GM19468 (cell line): ENCODE measurements at regions not wholly inside any gene's neighbourhood (a gene's known extent, or its start where the extent isn't known, plus 50 kb on each side); places are given as distances from the start of the nearest gene placed in this dataset.
"Not testable (repeated sequence)": the region's sequence is repeated elsewhere in the genome, so short reads cannot be mapped to it uniquely, and the experiment has no call there.

Source experiments
- ATAC-seq: cut with Tn5 transposase; IDR thresholded peaks from one replicate; pipeline ENCODE4 v1.9.1; 2021; ENCODE audit warnings: mild to moderate bottlenecking, moderate library complexity, moderate number of reproducible peaks; ENCODE audit not compliant: unreplicated experiment; ENCODE audit errors: extremely low read depth

DNA sequence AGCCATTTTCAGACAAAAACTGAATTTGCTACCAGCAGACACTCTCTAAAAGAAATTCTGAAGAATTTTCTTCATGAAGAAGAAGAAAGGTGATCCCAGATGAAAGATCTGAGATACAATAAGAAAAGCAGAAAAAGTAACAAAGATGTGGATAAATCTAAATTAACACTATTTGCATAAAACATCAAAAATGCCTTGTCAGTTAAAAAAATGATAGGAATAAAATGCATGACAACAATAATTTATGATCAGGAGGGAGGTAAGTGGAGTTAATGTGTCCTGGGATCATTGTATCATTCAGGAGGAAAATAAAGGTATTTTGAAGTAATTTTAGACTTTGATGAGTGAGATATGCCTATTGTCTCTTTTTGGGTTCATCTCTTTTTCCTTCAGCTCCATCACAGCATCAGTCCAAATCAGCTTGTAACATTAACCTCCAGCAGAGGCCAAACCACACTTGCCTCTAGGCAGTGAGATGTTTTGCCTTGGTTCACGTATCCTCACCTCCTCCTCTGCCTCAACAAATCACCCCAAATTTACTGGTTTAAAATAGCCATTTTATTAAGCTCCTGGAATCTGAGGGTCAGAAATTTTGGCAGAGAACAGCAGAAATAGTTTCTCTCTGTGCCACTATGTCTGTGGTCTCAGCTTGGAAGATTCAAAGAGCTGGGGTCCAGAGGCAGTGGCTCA lies 76.9 kb upstream of the HIVEP3 start:
- ATAC-seq, result no peak

- no peak for ATAC-seq
Observed at GRCh38 chr1:41994195-41994894, 75.6 kb upstream of the HIVEP3 start.

DNA sequence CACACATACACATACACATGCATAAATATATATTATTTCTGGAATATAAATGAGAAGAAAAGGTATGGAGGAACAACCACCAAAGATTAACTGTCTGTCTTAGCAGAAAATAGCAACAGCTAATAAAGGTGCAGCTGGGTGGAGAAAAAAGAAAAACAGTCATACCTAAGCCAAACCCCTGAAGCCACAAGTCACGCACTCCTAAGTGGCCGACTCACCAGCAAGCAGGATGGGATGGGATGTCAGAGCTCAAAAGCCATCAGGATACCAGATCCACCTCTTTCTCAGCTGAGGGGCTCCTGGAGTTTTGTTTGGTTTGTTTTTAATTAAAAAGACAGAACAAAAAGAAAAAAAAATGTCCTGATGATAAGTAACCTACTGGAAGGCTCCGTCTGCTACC lies 64.7 kb upstream of the HIVEP3 start:
- ATAC-seq, result no peak

DNA sequence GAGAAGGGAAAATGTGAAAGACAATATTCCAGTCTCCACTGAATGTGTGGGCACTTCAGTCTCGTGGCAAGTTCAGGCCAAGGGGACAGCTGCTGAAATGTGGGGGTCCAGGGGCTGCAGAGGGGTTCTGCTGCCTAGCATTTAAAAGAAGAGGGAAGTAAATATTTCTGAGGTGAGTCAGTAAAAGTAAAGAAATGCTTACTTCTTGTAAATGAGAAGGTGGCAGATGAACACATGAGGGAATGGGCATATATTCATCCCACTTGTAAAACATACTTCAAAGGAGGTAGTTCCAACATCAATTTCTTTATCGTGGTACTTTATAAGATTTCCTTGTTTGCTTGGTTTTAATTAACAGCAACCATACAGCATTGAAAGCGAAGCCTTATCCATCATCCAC lies 63.1 kb upstream of the HIVEP3 start:
- no peak for ATAC-seq

- no peak for ATAC-seq
Observed at GRCh38 chr1:41980827-41981653, 62.3 kb upstream of the HIVEP3 start.

GRCh38 chr1:41978986-41979385 lies 60.3 kb upstream of the HIVEP3 start:
- no peak for ATAC-seq

GRCh38 chr1:41977326-41977725 lies 58.6 kb upstream of the HIVEP3 start:
- no peak for ATAC-seq

GRCh38 chr1:41976671-41977070 lies 57.9 kb upstream of the HIVEP3 start:
- ATAC-seq, result no peak

DNA sequence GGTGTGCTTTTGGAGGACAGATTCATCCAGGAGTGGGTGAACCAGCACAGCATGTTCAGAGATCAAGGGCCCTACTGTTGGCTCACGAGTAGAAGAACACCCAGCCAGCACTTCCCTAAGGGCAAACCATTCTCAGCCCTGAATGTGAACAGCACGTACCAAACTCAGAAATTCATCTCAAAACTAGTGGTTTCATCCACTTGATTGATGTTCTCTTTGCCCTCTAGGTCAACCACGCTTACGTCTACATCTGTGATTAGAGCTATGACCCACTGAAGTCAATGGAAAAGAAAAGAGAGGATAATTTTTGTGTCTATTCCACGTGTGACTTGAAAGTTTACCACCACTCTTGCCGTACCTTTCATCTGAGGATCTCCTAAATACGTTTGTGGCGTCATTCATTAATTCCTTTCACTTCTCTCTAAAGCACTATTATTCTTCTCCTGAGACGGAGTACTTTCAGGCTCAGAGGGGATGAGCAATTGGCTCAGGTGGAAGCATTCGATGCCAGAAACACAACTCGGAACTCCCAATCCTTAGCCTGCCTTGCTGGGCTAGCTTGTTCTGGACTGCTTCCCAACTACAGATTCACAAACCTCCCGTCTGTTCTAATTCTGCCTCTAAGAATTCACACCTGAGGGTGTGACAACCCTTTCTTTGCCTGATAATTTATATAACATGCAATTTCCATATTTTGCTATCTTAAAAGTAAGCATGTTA lies 57.3 kb upstream of the HIVEP3 start:
- no peak for ATAC-seq

- ATAC-seq, result no peak
Observed at GRCh38 chr1:41975121-41975520, 56.4 kb upstream of the HIVEP3 start.

DNA sequence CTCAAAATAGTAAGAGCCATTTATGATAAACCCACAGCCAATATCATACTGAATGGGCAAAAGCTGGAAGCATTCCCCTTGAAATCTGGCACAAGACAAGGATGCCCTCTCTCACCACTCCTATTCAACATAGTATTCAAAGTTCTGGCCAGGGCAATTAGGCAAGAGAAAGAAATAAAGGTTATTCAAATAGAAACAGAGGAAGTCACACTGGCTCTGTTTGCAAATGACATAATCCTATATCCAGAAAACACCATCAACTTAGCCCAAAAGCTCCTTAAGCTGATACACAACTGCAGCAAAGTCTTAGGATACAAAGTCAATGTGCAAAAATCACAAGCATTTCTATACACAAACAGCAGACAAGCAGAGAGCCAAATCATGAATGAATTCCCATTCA lies 49.8 kb upstream of the HIVEP3 start:
- ATAC-seq, result not testable (repeated sequence)
